Testis (tissue), 2 donors: ENCODE measurements at regions not wholly inside any gene's neighbourhood (a gene's known extent, or its start where the extent isn't known, plus 50 kb on each side); places are given as distances from the start of the nearest gene placed in this dataset.

ENCODE experiments used
- DNase-seq: peaks from one replicate; pipeline ENCODE4 v3.0.0-alpha.2; 2019
- H3K27ac ChIP-seq, 2 donors: fragments of 200-600 bp; sonication (generic); one replicate each; pipeline ENCODE4 v1.5.1; 2019
- H3K27me3 ChIP-seq: fragments of 200-600 bp; sonication (generic); one replicate; pipeline ENCODE4 v1.5.1; 2019
- H3K36me3 ChIP-seq: fragments of 200-600 bp; sonication (generic); one replicate; pipeline ENCODE4 v1.5.1; 2017; ENCODE audit warnings: low read depth; ENCODE audit errors: missing control alignments
- H3K4me1 ChIP-seq: fragments of 200-600 bp; sonication (generic); one replicate; pipeline ENCODE4 v1.5.1; 2019
- H3K4me3 ChIP-seq, 2 donors: fragments of 200-600 bp; sonication (generic); one replicate each; pipeline ENCODE4 v1.5.1; 2017 to 2019
- H3K9me3 ChIP-seq: fragments of 200-600 bp; sonication (generic); one replicate; pipeline ENCODE4 v1.5.1; 2017
- POLR2A ChIP-seq: fragments of 450-650 bp; IDR thresholded peaks from one replicate; pipeline ENCODE4 v1.6.1; 2017; ENCODE audit warnings: antibody characterized with exemption, mild to moderate bottlenecking, moderate library complexity
- whole genome bisulfite sequencing, 2 donors: methylation state at CpG; one replicate each; pipeline ENCODE4 v1.1.5; 2018; 5-methylcytosine and 5-hydroxymethylcytosine counted together
- intact Hi-C: fragments of 100-400 bp; cut with DNase I; formaldehyde crosslinking; loops from one replicate; pipeline ENCODE4 v1.15.1; 2023; ENCODE audit warnings: low total_unique reads
- TF ChIP-seq, protein P1 (sequence below), 3 experiments: fragments of 450-650 bp in 2 of 3; fragments of 200-600 bp in 1 of 3; sonication (generic) in 1 of 3; IDR thresholded peaks; one replicate each; pipeline ENCODE4 v1.5.1; 2016 to 2019; ENCODE audit warnings: antibody characterized with exemption in 3 of 3, mild to moderate bottlenecking in 2 of 3, moderate library complexity in 1 of 3

GRCh38 chr2:220309215-220309614 lies 681.8 kb downstream of the SLC4A3 start:
- intact Hi-C loops = no loop called here
- no peaks in the 10 kb centered on the region for H3K27me3 ChIP-seq
- WGBS, 2 donors = 75 to 100% methylated on average over 1 of the region's 1 CpG
- no peak for TF ChIP-seq POLR2A
- TF ChIP-seq, protein P1, sequence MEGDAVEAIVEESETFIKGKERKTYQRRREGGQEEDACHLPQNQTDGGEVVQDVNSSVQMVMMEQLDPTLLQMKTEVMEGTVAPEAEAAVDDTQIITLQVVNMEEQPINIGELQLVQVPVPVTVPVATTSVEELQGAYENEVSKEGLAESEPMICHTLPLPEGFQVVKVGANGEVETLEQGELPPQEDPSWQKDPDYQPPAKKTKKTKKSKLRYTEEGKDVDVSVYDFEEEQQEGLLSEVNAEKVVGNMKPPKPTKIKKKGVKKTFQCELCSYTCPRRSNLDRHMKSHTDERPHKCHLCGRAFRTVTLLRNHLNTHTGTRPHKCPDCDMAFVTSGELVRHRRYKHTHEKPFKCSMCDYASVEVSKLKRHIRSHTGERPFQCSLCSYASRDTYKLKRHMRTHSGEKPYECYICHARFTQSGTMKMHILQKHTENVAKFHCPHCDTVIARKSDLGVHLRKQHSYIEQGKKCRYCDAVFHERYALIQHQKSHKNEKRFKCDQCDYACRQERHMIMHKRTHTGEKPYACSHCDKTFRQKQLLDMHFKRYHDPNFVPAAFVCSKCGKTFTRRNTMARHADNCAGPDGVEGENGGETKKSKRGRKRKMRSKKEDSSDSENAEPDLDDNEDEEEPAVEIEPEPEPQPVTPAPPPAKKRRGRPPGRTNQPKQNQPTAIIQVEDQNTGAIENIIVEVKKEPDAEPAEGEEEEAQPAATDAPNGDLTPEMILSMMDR (IDR thresholded peaks at IDR 0.05) = no peak
- no peak overlapping the region for H3K4me3 ChIP-seq
- H3K27ac ChIP-seq = no peak overlapping the region
- no peaks in the 10 kb centered on the region for H3K4me1 ChIP-seq
- H3K36me3 ChIP-seq = no peaks in the 10 kb centered on the region
- no peaks in the 10 kb centered on the region for H3K9me3 ChIP-seq
- DNase-seq = no peak

DNA sequence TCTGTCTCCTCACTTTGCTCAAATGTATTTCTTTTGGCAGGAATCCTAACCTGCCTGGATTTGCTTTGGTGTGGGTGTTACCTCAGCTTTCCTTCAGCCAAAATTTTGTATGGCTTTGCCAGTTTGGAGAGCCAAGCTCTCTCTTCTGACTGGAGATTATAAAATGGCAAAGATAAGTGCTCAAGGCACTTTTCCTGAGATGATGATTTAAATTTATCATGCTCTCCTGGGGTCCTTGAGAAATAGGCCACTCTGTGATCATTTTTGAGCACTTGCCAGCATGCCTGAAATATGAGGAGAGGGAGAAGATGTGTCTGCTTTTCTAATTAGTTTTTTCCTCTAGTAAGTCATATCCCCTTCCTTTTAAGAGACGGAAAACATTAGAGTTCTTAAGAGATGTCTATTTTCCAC lies 683.0 kb downstream of the SLC4A3 start:
- no peaks in the 10 kb centered on the region for H3K4me1 ChIP-seq
- no peaks in the 10 kb centered on the region for H3K9me3 ChIP-seq
- H3K4me3 ChIP-seq = no peak overlapping the region
- 58 to 74% methylated on average over 1 of the region's 1 CpG for WGBS, 2 donors
- TF ChIP-seq, protein P1 (IDR thresholded peaks at IDR 0.05) = no peak
- no peak for TF ChIP-seq POLR2A
- H3K27me3 ChIP-seq = no peaks in the 10 kb centered on the region
- intact Hi-C loops = no loop called here
- H3K36me3 ChIP-seq = no peaks in the 10 kb centered on the region
- DNase-seq = no peak
- H3K27ac ChIP-seq = no peak overlapping the region

GRCh38 chr2:220315098-220315823 lies 687.8 kb downstream of the SLC4A3 start:
- Histone ChIP-seq H3K27me3 (no peaks in the 10 kb centered on the region), H3K4me3 (no peak overlapping the region), H3K4me1 (no peaks in the 10 kb centered on the region), H3K9me3 (no peaks in the 10 kb centered on the region), H3K36me3 (no peaks in the 10 kb centered on the region), H3K27ac (no peak overlapping the region)
- 56 to 60% methylated on average over 4 of the region's 4 CpGs for WGBS, 2 donors
- intact Hi-C loops = no loop called here
- DNase-seq = no peak
- no peak for TF ChIP-seq POLR2A
- TF ChIP-seq, protein P1 (IDR thresholded peaks at IDR 0.05) = no peak

GRCh38 chr2:220318037-220318436 lies 690.6 kb downstream of the SLC4A3 start:
- Histone ChIP-seq H3K4me3 (no peak overlapping the region), H3K36me3 (no peaks in the 10 kb centered on the region), H3K27me3 (no peaks in the 10 kb centered on the region), H3K9me3 (no peaks in the 10 kb centered on the region), H3K4me1 (no peaks in the 10 kb centered on the region), H3K27ac (no peak overlapping the region)
- WGBS, 2 donors = 91 to 97% methylated on average over 2 of the region's 2 CpGs
- intact Hi-C loops = no loop called here
- no peak for DNase-seq
- TF ChIP-seq, protein P1 (IDR thresholded peaks at IDR 0.05) = no peak
- no peak for TF ChIP-seq POLR2A

DNA sequence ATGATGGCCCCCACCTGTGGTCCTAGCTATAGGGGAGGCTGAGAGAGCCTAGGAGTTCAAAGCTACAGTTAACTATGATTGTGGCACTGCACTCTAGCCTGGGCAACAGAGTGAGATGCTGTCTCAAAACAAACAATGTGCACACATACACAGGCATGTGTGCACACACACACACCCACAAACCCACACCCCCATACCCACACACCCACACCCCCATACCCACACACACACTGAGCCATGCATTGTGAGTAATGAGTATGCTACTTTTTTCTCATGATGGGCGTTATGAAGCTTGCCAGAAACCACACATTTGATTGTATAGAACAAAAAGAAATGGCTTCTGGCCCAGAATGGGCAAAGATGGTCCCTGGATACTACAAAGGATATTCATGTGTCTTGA lies 691.1 kb downstream of the SLC4A3 start:
- no peaks in the 10 kb centered on the region for H3K27me3 ChIP-seq
- H3K27ac ChIP-seq = no peak overlapping the region
- DNase-seq = no peak
- WGBS, 2 donors = 93 to 97% methylated on average over 1 of the region's 1 CpG
- intact Hi-C loops = no loop called here
- H3K4me1 ChIP-seq = no peaks in the 10 kb centered on the region
- no peaks in the 10 kb centered on the region for H3K36me3 ChIP-seq
- TF ChIP-seq, protein P1 (IDR thresholded peaks at IDR 0.05) = no peak
- TF ChIP-seq POLR2A = no peak
- no peaks in the 10 kb centered on the region for H3K9me3 ChIP-seq
- no peak overlapping the region for H3K4me3 ChIP-seq
